ENCODE measurements at regions not wholly inside any gene's neighbourhood (a gene's known extent, or its start where the extent isn't known, plus 50 kb on each side); places are given as distances from the start of the nearest gene placed in this dataset.
"Not testable (repeated sequence)": the region's sequence is repeated elsewhere in the genome, so short reads cannot be mapped to it uniquely, and the experiment has no call there.

- TF ChIP-seq CTCF, POLR2A, POLR2AphosphoS5 (IDR thresholded peaks at IDR 0.05): not testable (repeated sequence)
Observed at GRCh38 chr14:28187902-28188830, 578.4 kb upstream of the FOXG1 start.
